Mesenchymal stem cell (in vitro differentiated cells and primary cell): ENCODE measurements at regions not wholly inside any gene's neighbourhood (a gene's known extent, or its start where the extent isn't known, plus 50 kb on each side); places are given as distances from the start of the nearest gene placed in this dataset. TPM values are rescaled to one million over a fixed set of nuclear protein-coding genes. Genes with fewer than 3 reads are reported as not detected.
"Not testable (repeated sequence)": the region's sequence is repeated elsewhere in the genome, so short reads cannot be mapped to it uniquely, and the experiment has no call there.

ENCODE experiments used
- DNase-seq: peaks from one replicate; pipeline ENCODE4 v3.0.0-alpha.2; 2013
- H2AFZ ChIP-seq: one replicate; pipeline ENCODE4 v1.6.1; 2013; ENCODE audit warnings: low read depth, mild to moderate bottlenecking, control low read depth, inconsistent platforms, low read length, moderate library complexity
- H2AK5ac ChIP-seq: 2 replicates; pipeline ENCODE4 v1.6.1; 2013; ENCODE audit warnings: low read length, moderate library complexity, mild to moderate bottlenecking, inconsistent platforms; ENCODE audit not compliant: severe bottlenecking
- H2BK120ac ChIP-seq: one replicate; pipeline ENCODE4 v1.6.1; 2013; ENCODE audit warnings: low read depth, mild to moderate bottlenecking, inconsistent platforms, low read length, moderate library complexity
- H2BK12ac ChIP-seq, 2 experiments: one replicate each; pipeline ENCODE4 v1.6.1; 2013; ENCODE audit warnings: inconsistent platforms in 2 of 2, low read length in 2 of 2, mild to moderate bottlenecking in 2 of 2, moderate library complexity in 2 of 2, control low read depth in 1 of 2
- H2BK15ac ChIP-seq: one replicate; pipeline ENCODE4 v1.6.1; 2013; ENCODE audit warnings: mild to moderate bottlenecking, low read depth, inconsistent platforms; ENCODE audit not compliant: poor library complexity, severe bottlenecking
- H2BK5ac ChIP-seq: 2 replicates; pipeline ENCODE4 v1.6.1; 2013; ENCODE audit warnings: low read depth, mild to moderate bottlenecking, low read length, control low read depth, inconsistent platforms; ENCODE audit not compliant: poor library complexity, severe bottlenecking
- H3K14ac ChIP-seq, 2 experiments: one replicate each; pipeline ENCODE4 v1.6.1; 2013; ENCODE audit warnings: inconsistent platforms in 2 of 2, low read length in 2 of 2, control low read depth in 1 of 2, mild to moderate bottlenecking in 1 of 2, moderate library complexity in 1 of 2
- H3K18ac ChIP-seq, 2 experiments: one replicate each; pipeline ENCODE4 v1.6.1; 2013; ENCODE audit warnings: inconsistent platforms in 2 of 2, low read length in 2 of 2, control low read depth in 1 of 2, low read depth in 1 of 2, mild to moderate bottlenecking in 1 of 2
- H3K23ac ChIP-seq, 2 experiments: one replicate each; pipeline ENCODE4 v1.6.1; 2013; ENCODE audit warnings: inconsistent platforms in 2 of 2, low read length in 2 of 2, mild to moderate bottlenecking in 2 of 2, moderate library complexity in 2 of 2, control low read depth in 1 of 2
- H3K27ac ChIP-seq: 2 replicates; pipeline ENCODE4 v1.5.1; 2013; ENCODE audit warnings: mild to moderate bottlenecking, moderate library complexity, low read length, control low read depth, inconsistent platforms; ENCODE audit not compliant: poor library complexity, severe bottlenecking
- H3K27me3 ChIP-seq, 2 experiments: 2 replicates each; pipeline versions ENCODE4 v1.6.1 to v1.7.0; 2013; ENCODE audit warnings: low read length in 2 of 2, mild to moderate bottlenecking in 2 of 2, moderate library complexity in 2 of 2, control low read depth in 1 of 2, inconsistent platforms in 1 of 2; ENCODE audit not compliant: control insufficient read depth in 1 of 2, insufficient read depth in 1 of 2
- H3K36me3 ChIP-seq, 2 experiments: 2 replicates each; pipeline versions ENCODE4 v1.6.1 to v1.7.0; 2013; ENCODE audit warnings: low read length in 2 of 2, control low read depth in 1 of 2, inconsistent platforms in 1 of 2, low read depth in 1 of 2, mild to moderate bottlenecking in 1 of 2; ENCODE audit not compliant: insufficient read depth in 2 of 2, control insufficient read depth in 1 of 2
- H3K4ac ChIP-seq, 2 experiments: one replicate each; pipeline ENCODE4 v1.6.1; 2013; ENCODE audit warnings: inconsistent platforms in 2 of 2, low read length in 2 of 2, mild to moderate bottlenecking in 2 of 2, moderate library complexity in 2 of 2, control low read depth in 1 of 2, low read depth in 1 of 2
- H3K4me1 ChIP-seq: 2 replicates; pipeline ENCODE4 v1.6.1; 2013; ENCODE audit warnings: low read depth, low read length, control low read depth; ENCODE audit not compliant: control insufficient read depth, insufficient read depth
- H3K4me2 ChIP-seq: 2 replicates; pipeline ENCODE4 v1.6.1; 2013; ENCODE audit warnings: low read length, mild to moderate bottlenecking, inconsistent platforms; ENCODE audit not compliant: poor library complexity, severe bottlenecking
- H3K4me3 ChIP-seq, 2 experiments: 2 replicates each; pipeline versions ENCODE4 v1.5.1 to v1.7.0; 2013; ENCODE audit warnings: low read length in 2 of 2, mild to moderate bottlenecking in 2 of 2, control low read depth in 1 of 2, low read depth in 1 of 2; ENCODE audit not compliant: insufficient read depth in 1 of 2
- H3K79me1 ChIP-seq: replicated peaks from 2 replicates; pipeline ENCODE4 v1.6.1; 2013; ENCODE audit warnings: mild to moderate bottlenecking, control low read depth, low read length, inconsistent platforms; ENCODE audit not compliant: poor library complexity, severe bottlenecking
- H3K9ac ChIP-seq: 2 replicates; pipeline ENCODE4 v1.7.0; 2013; ENCODE audit warnings: mild to moderate bottlenecking, low read length, moderate library complexity
- H3K9me3 ChIP-seq: 2 replicates; pipeline ENCODE4 v1.7.0; 2013; ENCODE audit warnings: mild to moderate bottlenecking, low read length; ENCODE audit not compliant: control insufficient read depth
- H4K8ac ChIP-seq: one replicate; pipeline ENCODE4 v1.6.1; 2013; ENCODE audit warnings: inconsistent platforms, mild to moderate bottlenecking, low read length, moderate library complexity
- H4K91ac ChIP-seq: one replicate; pipeline ENCODE4 v1.6.1; 2013; ENCODE audit warnings: mild to moderate bottlenecking, low read length, inconsistent platforms
- WGBS: methylation state at CpG from one replicate; pipeline ENCODE4 v1.1.7; 2013; ENCODE audit warnings: mixed read lengths; 5-methylcytosine and 5-hydroxymethylcytosine counted together
- small RNA-seq: library from polyadenylated mRNA; stranded (forward); fragments of <200 nt; extraction: miRNeasy Mini kit (QIAGEN cat#:217004); gene quantifications from one replicate; pipeline ENCODE3, GENCODE V24; 2013; ENCODE audit warnings: low read depth

GRCh38 chrY:18855184-18855583, 81.6 kb upstream of the HSFY2 start:
- not testable (repeated sequence) for H2BK12ac ChIP-seq, H3K9ac ChIP-seq, H3K27me3 ChIP-seq, H3K27ac ChIP-seq, H3K79me1 ChIP-seq, H3K36me3 ChIP-seq, H3K4me1 ChIP-seq, H4K91ac ChIP-seq, H2BK120ac ChIP-seq, H3K4me2 ChIP-seq, H3K4me3 ChIP-seq, H3K14ac ChIP-seq, DNase-seq, H3K23ac ChIP-seq, H4K8ac ChIP-seq, H2AFZ ChIP-seq, H2BK5ac ChIP-seq, H3K9me3 ChIP-seq, H3K4ac ChIP-seq, H2AK5ac ChIP-seq, H3K18ac ChIP-seq, H2BK15ac ChIP-seq
- no CpG with 5 or more reads among the region's 2 CpGs for WGBS

GRCh38 chrY:18853323-18853722, 79.8 kb upstream of the HSFY2 start:
- H3K14ac ChIP-seq, H3K9me3 ChIP-seq, H2AFZ ChIP-seq, H3K9ac ChIP-seq, H3K4me1 ChIP-seq, H3K4me3 ChIP-seq, H4K8ac ChIP-seq, H3K4me2 ChIP-seq, H2BK120ac ChIP-seq, H3K36me3 ChIP-seq, H2BK5ac ChIP-seq, H4K91ac ChIP-seq, H2BK15ac ChIP-seq, H2AK5ac ChIP-seq, H3K27me3 ChIP-seq, H3K27ac ChIP-seq, H3K79me1 ChIP-seq, H3K18ac ChIP-seq, H3K23ac ChIP-seq, H2BK12ac ChIP-seq, DNase-seq, H3K4ac ChIP-seq: not testable (repeated sequence)
- no CpG with 5 or more reads among the region's 4 CpGs for WGBS

- not testable (repeated sequence) for H3K36me3 ChIP-seq, H4K91ac ChIP-seq, H3K18ac ChIP-seq, H3K14ac ChIP-seq, H3K9me3 ChIP-seq, H2BK120ac ChIP-seq, H3K9ac ChIP-seq, H2BK5ac ChIP-seq, H2AFZ ChIP-seq, H3K79me1 ChIP-seq, H3K23ac ChIP-seq, H2BK15ac ChIP-seq, DNase-seq, H3K4me3 ChIP-seq, H3K4me1 ChIP-seq, H2BK12ac ChIP-seq, H3K4ac ChIP-seq, H3K27me3 ChIP-seq, H3K4me2 ChIP-seq, H2AK5ac ChIP-seq, H4K8ac ChIP-seq, H3K27ac ChIP-seq
- no CpG with 5 or more reads among the region's 6 CpGs for WGBS
Measured at GRCh38 chrY:18836643-18837042, 63.1 kb upstream of the HSFY2 start.

Small RNA genes in the stretch of these regions (small RNA-seq; reads per million reads assigned to genes)
- not detected for gene CD24P4
- gene MTCYBP2 = not detected
- gene RNU6-255P = not detected
